GM06990 (cell line): ENCODE measurements at regions not wholly inside any gene's neighbourhood (a gene's known extent, or its start where the extent isn't known, plus 50 kb on each side); places are given as distances from the start of the nearest gene placed in this dataset.

Experiments used
- DNase-seq: peaks from one replicate; pipeline ENCODE4 v3.0.0-alpha.2; 2011; ENCODE audit not compliant: insufficient read length; ENCODE audit errors: extremely low read depth
- H3K27me3 ChIP-seq: replicated peaks from 2 replicates; pipeline ENCODE4 v1.6.0; 2011; ENCODE audit warnings: low read length; ENCODE audit not compliant: control insufficient read depth, insufficient read depth
- H3K36me3 ChIP-seq: 2 replicates; pipeline ENCODE4 v1.5.1; 2011; ENCODE audit warnings: low read length; ENCODE audit not compliant: control insufficient read depth, insufficient read depth
- H3K4me3 ChIP-seq: replicated peaks from 2 replicates; pipeline ENCODE4 v1.5.1; 2011; ENCODE audit warnings: low read depth, mild to moderate bottlenecking, control low read depth, low read length
- CTCF ChIP-seq: IDR thresholded peaks from 2 replicates; pipeline ENCODE4 v1.5.1; 2011; ENCODE audit warnings: low read length, control low read depth, mild to moderate bottlenecking, inconsistent platforms; ENCODE audit not compliant: insufficient read depth, poor library complexity, severe bottlenecking

GRCh38 chr4:123579961-123580360 is 183.4 kb downstream of the SPRY1 start:
- no peak for TF ChIP-seq CTCF
- H3K27me3 ChIP-seq: no peaks in the 10 kb centered on the region
- no peaks in the 10 kb centered on the region for H3K36me3 ChIP-seq
- no peak overlapping the region for H3K4me3 ChIP-seq
- no peak for DNase-seq

GRCh38 chr4:123580981-123581664 is 184.5 kb downstream of the SPRY1 start:
- TF ChIP-seq CTCF: no peak
- H3K4me3 ChIP-seq: no peak overlapping the region
- no peaks in the 10 kb centered on the region for H3K27me3 ChIP-seq
- H3K36me3 ChIP-seq: no peaks in the 10 kb centered on the region
- no peak for DNase-seq

GRCh38 chr4:123581802-123582201 is 185.2 kb downstream of the SPRY1 start:
- TF ChIP-seq CTCF: no peak
- H3K4me3 ChIP-seq: no peak overlapping the region

GRCh38 chr4:123583043-123583442 is 186.4 kb downstream of the SPRY1 start:
- no peaks in the 10 kb centered on the region for H3K27me3 ChIP-seq
- no peak overlapping the region for H3K4me3 ChIP-seq
- no peak for DNase-seq
- H3K36me3 ChIP-seq: no peaks in the 10 kb centered on the region
- no peak for TF ChIP-seq CTCF

More at GRCh38 chr4:123581802-123582201, 185.2 kb downstream of the SPRY1 start:
- DNase-seq: no peak
- Histone ChIP-seq H3K36me3 (no peaks in the 10 kb centered on the region), H3K27me3 (no peaks in the 10 kb centered on the region)

- no peak for TF ChIP-seq CTCF
- DNase-seq: no peak
- no peaks in the 10 kb centered on the region for H3K27me3 ChIP-seq
- H3K36me3 ChIP-seq: no peaks in the 10 kb centered on the region
- no peak overlapping the region for H3K4me3 ChIP-seq
These were observed 188.5 kb downstream of the SPRY1 start for GRCh38 chr4:123585111-123585510.
